ENCODE measurements at regions not wholly inside any gene's neighbourhood (a gene's known extent, or its start where the extent isn't known, plus 50 kb on each side); places are given as distances from the start of the nearest gene placed in this dataset.

GRCh38 chr15:100734586-100734985 is 132.2 kb downstream of the ASB7 start:
- Histone ChIP-seq H3K18ac (ENCODE audit: low read depth in 1 of 2, low read length in 2 of 2) (no peak overlapping the region), H3K9ac (ENCODE audit: low read length) (no peak overlapping the region), H2BK5ac (ENCODE audit: low read depth, low read length, poor library complexity, severe bottlenecking) (no peak overlapping the region), H3K4me1 (ENCODE audit: control insufficient read depth, insufficient read depth, low read depth, low read length) (peaks cover 8% of the 10 kb centered on the region), H2BK120ac (ENCODE audit: low read depth, low read length) (no peak overlapping the region), H3K27me3 (ENCODE audit: control insufficient read depth in 1 of 2, insufficient read depth in 1 of 2, low read length in 2 of 2) (no peaks in the 10 kb centered on the region), H3K23ac (ENCODE audit: low read length in 2 of 2) (no peak overlapping the region), H4K8ac (ENCODE audit: low read length) (no peak overlapping the region), H3K4me3 (ENCODE audit: insufficient read depth in 1 of 2, low read depth in 1 of 2, low read length in 2 of 2) (no peak overlapping the region), H3K9me3 (ENCODE audit: control insufficient read depth, low read length) (peaks cover 6% of the 10 kb centered on the region), H4K91ac (ENCODE audit: low read length) (no peak overlapping the region), H2BK12ac (ENCODE audit: low read length in 2 of 2) (no peak overlapping the region), H3K4ac (ENCODE audit: low read depth in 1 of 2, low read length in 2 of 2) (peak overlapping the region in 1 of 2 experiments; percentile 30), H3K14ac (ENCODE audit: low read length in 2 of 2) (no peak overlapping the region), H2BK15ac (ENCODE audit: low read depth, poor library complexity, severe bottlenecking) (peak overlapping the region; percentile 56), H2AFZ (ENCODE audit: low read depth, low read length) (no peak overlapping the region), H3K27ac (ENCODE audit: low read length, poor library complexity, severe bottlenecking) (no peak overlapping the region), H3K36me3 (ENCODE audit: control insufficient read depth in 1 of 2, insufficient read depth in 2 of 2, low read depth in 1 of 2, low read length in 2 of 2) (no peaks in the 10 kb centered on the region), H2AK5ac (ENCODE audit: low read length, severe bottlenecking) (peak overlapping the region; percentile 81), H3K4me2 (ENCODE audit: low read length, poor library complexity, severe bottlenecking) (no peak overlapping the region), H3K79me1 (replicated peaks; ENCODE audit: low read length, poor library complexity, severe bottlenecking) (no peaks in the 10 kb centered on the region)
- WGBS, result 98% methylated on average over 5 of the region's 5 CpGs
- DNase-seq, result no peak

DNA sequence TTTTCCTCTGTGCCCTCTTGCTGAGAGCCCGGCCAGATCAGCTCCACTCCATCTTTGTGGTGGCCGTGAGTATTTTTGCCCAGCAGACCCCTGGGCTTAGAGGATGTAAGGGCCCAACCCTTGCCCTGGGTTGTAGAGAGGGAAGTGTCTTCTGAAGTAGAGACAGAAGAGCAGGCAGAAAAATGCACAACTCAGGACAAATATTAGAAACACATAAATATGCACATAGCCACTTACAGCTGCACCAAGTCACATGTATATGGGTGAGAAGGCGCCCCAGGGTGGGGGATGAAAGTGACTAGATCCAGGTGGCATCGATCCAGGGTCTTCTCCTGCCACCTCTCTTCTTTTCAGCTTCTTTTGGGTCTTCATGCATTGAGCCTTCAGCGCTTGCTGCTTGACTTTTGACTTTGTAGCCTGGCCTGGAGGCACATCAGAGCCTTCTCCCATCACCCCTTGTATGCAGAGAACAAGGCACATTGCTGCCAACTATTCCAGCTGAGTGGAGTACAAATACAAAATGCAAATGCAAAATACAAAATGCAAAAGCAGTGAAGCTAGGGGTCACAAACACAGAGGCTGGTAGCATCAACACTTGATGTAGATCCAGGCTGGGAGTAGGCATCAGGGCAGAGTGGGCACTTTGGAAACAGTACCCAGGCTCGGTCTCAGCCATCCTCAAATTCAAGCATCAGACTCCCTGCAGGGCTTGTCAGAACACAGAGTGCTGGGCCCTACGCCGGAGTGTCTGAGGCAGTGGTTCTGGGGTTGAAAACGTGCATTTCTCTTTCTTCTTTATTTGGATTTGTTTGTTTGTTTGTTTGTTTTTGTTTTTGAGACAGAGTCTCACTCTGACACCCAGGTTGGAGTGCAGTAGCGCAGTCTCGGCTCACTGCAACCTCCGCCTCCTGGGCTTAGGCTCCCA is 133.0 kb downstream of the ASB7 start:
- no peak overlapping the region for H2BK120ac ChIP-seq (ENCODE audit: low read depth, low read length)
- no peak for DNase-seq
- H3K36me3 ChIP-seq (ENCODE audit: control insufficient read depth in 1 of 2, insufficient read depth in 2 of 2, low read depth in 1 of 2, low read length in 2 of 2), result no peaks in the 10 kb centered on the region
- peak overlapping the region in 1 of 2 experiments; percentile 36 for H3K14ac ChIP-seq (ENCODE audit: low read length in 2 of 2)
- no peak overlapping the region for H2BK12ac ChIP-seq (ENCODE audit: low read length in 2 of 2)
- H3K23ac ChIP-seq (ENCODE audit: low read length in 2 of 2), result peak overlapping the region in 1 of 2 experiments; percentile 9
- H4K91ac ChIP-seq (ENCODE audit: low read length), result no peak overlapping the region
- no peak overlapping the region for H3K9ac ChIP-seq (ENCODE audit: low read length)
- no peaks in the 10 kb centered on the region for H3K79me1 ChIP-seq (replicated peaks; ENCODE audit: low read length, poor library complexity, severe bottlenecking)
- H3K27me3 ChIP-seq (ENCODE audit: control insufficient read depth in 1 of 2, insufficient read depth in 1 of 2, low read length in 2 of 2), result no peaks in the 10 kb centered on the region
- H3K4ac ChIP-seq (ENCODE audit: low read depth in 1 of 2, low read length in 2 of 2), result peak overlapping the region in 1 of 2 experiments; percentile 30
- no peak overlapping the region for H3K4me3 ChIP-seq (ENCODE audit: insufficient read depth in 1 of 2, low read depth in 1 of 2, low read length in 2 of 2)
- no peak overlapping the region for H3K4me2 ChIP-seq (ENCODE audit: low read length, poor library complexity, severe bottlenecking)
- no peak overlapping the region for H2AFZ ChIP-seq (ENCODE audit: low read depth, low read length)
- H3K4me1 ChIP-seq (ENCODE audit: control insufficient read depth, insufficient read depth, low read depth, low read length), result peaks cover 8% of the 10 kb centered on the region
- no peak overlapping the region for H2BK5ac ChIP-seq (ENCODE audit: low read depth, low read length, poor library complexity, severe bottlenecking)
- WGBS, result 95% methylated on average over 12 of the region's 12 CpGs
- no peak overlapping the region for H3K27ac ChIP-seq (ENCODE audit: low read length, poor library complexity, severe bottlenecking)
- peak overlapping the region; percentile 56 for H2BK15ac ChIP-seq (ENCODE audit: low read depth, poor library complexity, severe bottlenecking)
- H3K18ac ChIP-seq (ENCODE audit: low read depth in 1 of 2, low read length in 2 of 2), result no peak overlapping the region
- H4K8ac ChIP-seq (ENCODE audit: low read length), result peak overlapping the region; percentile 22
- H3K9me3 ChIP-seq (ENCODE audit: control insufficient read depth, low read length), result peaks cover 6% of the 10 kb centered on the region
- peak overlapping the region; percentile 81 for H2AK5ac ChIP-seq (ENCODE audit: low read length, severe bottlenecking)

DNA sequence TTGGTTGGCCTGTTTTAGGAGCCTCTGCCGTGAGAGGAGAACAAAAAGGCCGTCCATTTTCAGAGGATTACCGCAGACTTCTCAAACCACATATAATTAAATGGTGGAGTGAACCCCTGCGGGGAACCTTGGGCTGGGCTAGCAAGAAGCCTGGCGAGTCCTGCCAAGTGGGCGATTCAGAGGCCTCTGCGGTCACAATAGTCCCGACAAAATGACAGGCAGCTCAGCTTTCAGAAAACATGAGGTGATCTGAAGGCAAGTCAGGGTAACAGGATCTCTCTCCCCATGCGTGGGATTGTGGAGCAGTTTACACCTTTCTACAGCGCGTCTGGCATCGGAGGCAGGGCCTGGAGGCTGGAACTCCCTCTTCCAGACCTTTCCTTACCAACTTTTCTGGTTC is 134.8 kb downstream of the ASB7 start:
- Histone ChIP-seq H2BK15ac (ENCODE audit: low read depth, poor library complexity, severe bottlenecking) (no peak overlapping the region), H3K9ac (ENCODE audit: low read length) (no peak overlapping the region), H3K27me3 (ENCODE audit: control insufficient read depth in 1 of 2, insufficient read depth in 1 of 2, low read length in 2 of 2) (no peaks in the 10 kb centered on the region), H4K91ac (ENCODE audit: low read length) (no peak overlapping the region), H2BK12ac (ENCODE audit: low read length in 2 of 2) (no peak overlapping the region), H3K23ac (ENCODE audit: low read length in 2 of 2) (no peak overlapping the region), H3K4me2 (ENCODE audit: low read length, poor library complexity, severe bottlenecking) (no peak overlapping the region), H2BK120ac (ENCODE audit: low read depth, low read length) (no peak overlapping the region), H3K14ac (ENCODE audit: low read length in 2 of 2) (no peak overlapping the region), H3K79me1 (replicated peaks; ENCODE audit: low read length, poor library complexity, severe bottlenecking) (no peaks in the 10 kb centered on the region), H3K27ac (ENCODE audit: low read length, poor library complexity, severe bottlenecking) (no peak overlapping the region), H3K4ac (ENCODE audit: low read depth in 1 of 2, low read length in 2 of 2) (no peak overlapping the region), H3K4me1 (ENCODE audit: control insufficient read depth, insufficient read depth, low read depth, low read length) (peaks cover 8% of the 10 kb centered on the region), H3K9me3 (ENCODE audit: control insufficient read depth, low read length) (peaks cover 6% of the 10 kb centered on the region), H2AK5ac (ENCODE audit: low read length, severe bottlenecking) (no peak overlapping the region), H2BK5ac (ENCODE audit: low read depth, low read length, poor library complexity, severe bottlenecking) (no peak overlapping the region), H3K4me3 (ENCODE audit: insufficient read depth in 1 of 2, low read depth in 1 of 2, low read length in 2 of 2) (no peak overlapping the region), H3K18ac (ENCODE audit: low read depth in 1 of 2, low read length in 2 of 2) (no peak overlapping the region), H2AFZ (ENCODE audit: low read depth, low read length) (no peak overlapping the region), H3K36me3 (ENCODE audit: control insufficient read depth in 1 of 2, insufficient read depth in 2 of 2, low read depth in 1 of 2, low read length in 2 of 2) (no peaks in the 10 kb centered on the region), H4K8ac (ENCODE audit: low read length) (no peak overlapping the region)
- 95% methylated on average over 12 of the region's 12 CpGs for WGBS
- DNase-seq, result no peak

- no peak overlapping the region for H3K4ac ChIP-seq (ENCODE audit: low read depth in 1 of 2, low read length in 2 of 2)
- WGBS, result 81% methylated on average over 5 of the region's 5 CpGs
- H3K4me2 ChIP-seq (ENCODE audit: low read length, poor library complexity, severe bottlenecking), result no peak overlapping the region
These were observed 136.2 kb downstream of the ASB7 start for GRCh38 chr15:100738614-100739013.

More at GRCh38 chr15:100738614-100739013, 136.2 kb downstream of the ASB7 start:
- Histone ChIP-seq H3K4me3 (ENCODE audit: insufficient read depth in 1 of 2, low read depth in 1 of 2, low read length in 2 of 2) (no peak overlapping the region), H3K27ac (ENCODE audit: low read length, poor library complexity, severe bottlenecking) (no peak overlapping the region), H3K79me1 (replicated peaks; ENCODE audit: low read length, poor library complexity, severe bottlenecking) (no peaks in the 10 kb centered on the region), H2BK120ac (ENCODE audit: low read depth, low read length) (no peak overlapping the region), H2BK15ac (ENCODE audit: low read depth, poor library complexity, severe bottlenecking) (no peak overlapping the region), H4K8ac (ENCODE audit: low read length) (no peak overlapping the region), H2AK5ac (ENCODE audit: low read length, severe bottlenecking) (no peak overlapping the region), H2AFZ (ENCODE audit: low read depth, low read length) (no peak overlapping the region), H3K18ac (ENCODE audit: low read depth in 1 of 2, low read length in 2 of 2) (no peak overlapping the region), H3K27me3 (ENCODE audit: control insufficient read depth in 1 of 2, insufficient read depth in 1 of 2, low read length in 2 of 2) (no peaks in the 10 kb centered on the region), H3K23ac (ENCODE audit: low read length in 2 of 2) (no peak overlapping the region), H4K91ac (ENCODE audit: low read length) (no peak overlapping the region), H3K4me1 (ENCODE audit: control insufficient read depth, insufficient read depth, low read depth, low read length) (no peaks in the 10 kb centered on the region), H3K9me3 (ENCODE audit: control insufficient read depth, low read length) (peaks cover 6% of the 10 kb centered on the region), H3K9ac (ENCODE audit: low read length) (no peak overlapping the region), H3K14ac (ENCODE audit: low read length in 2 of 2) (peak overlapping the region in 1 of 2 experiments; percentile 44), H2BK12ac (ENCODE audit: low read length in 2 of 2) (no peak overlapping the region), H2BK5ac (ENCODE audit: low read depth, low read length, poor library complexity, severe bottlenecking) (no peak overlapping the region), H3K36me3 (ENCODE audit: control insufficient read depth in 1 of 2, insufficient read depth in 2 of 2, low read depth in 1 of 2, low read length in 2 of 2) (no peaks in the 10 kb centered on the region)
- DNase-seq, result no peak

Data from mesenchymal stem cell (in vitro differentiated cells and primary cell).